HG02678 (cell line): ENCODE measurements at regions not wholly inside any gene's neighbourhood (a gene's known extent, or its start where the extent isn't known, plus 50 kb on each side); places are given as distances from the start of the nearest gene placed in this dataset.

Experiments used
- ATAC-seq: cut with Tn5 transposase; IDR thresholded peaks from one replicate; pipeline ENCODE4 v1.9.1; 2021; ENCODE audit warnings: mild to moderate bottlenecking, moderate library complexity; ENCODE audit not compliant: unreplicated experiment

- no peak for ATAC-seq
Measured at GRCh38 chr14:87816416-87816815, 176.6 kb downstream of the GALC start.

GRCh38 chr14:87815121-87815520 lies 177.9 kb downstream of the GALC start:
- ATAC-seq, result no peak

DNA sequence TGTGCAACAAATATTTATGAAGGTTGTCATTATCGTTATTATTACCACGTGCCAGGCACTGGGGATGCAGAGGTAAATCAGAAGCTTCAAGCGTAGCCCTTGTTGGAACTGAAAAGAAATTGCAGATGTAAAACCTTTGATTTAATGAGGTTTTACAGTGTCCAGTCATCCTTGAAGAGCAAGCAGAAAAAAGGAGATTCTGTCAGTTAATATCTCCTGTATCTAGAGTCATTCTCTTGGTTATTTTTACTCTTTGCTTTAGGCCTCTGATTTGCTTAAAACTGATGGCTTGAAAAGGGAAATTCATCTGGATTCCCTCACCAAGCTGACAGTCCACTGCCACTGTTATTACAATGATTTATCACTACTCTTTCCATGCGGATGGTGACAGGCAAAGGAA lies 179.3 kb downstream of the GALC start:
- no peak for ATAC-seq

- ATAC-seq, result no peak
Measured at GRCh38 chr14:87813211-87813610, 179.8 kb downstream of the GALC start.

DNA sequence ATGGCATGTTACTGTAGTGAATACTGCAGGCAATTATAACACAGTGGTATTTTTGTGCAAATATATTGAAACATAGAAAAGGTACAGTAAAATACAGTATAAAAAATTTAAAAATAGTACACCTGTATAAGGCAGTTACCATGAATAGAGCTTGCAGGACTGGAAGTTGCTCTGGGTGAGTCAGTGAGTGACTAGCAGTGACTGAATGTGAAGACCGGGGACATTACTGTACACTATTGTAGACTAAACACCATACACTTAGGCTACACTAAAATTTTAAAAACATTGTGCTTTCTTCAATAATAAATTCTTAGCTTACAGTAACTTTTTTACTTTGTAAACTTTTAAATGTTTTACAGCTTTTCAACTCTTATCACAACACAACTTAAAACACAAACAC lies 181.7 kb downstream of the GALC start:
- ATAC-seq, result no peak

DNA sequence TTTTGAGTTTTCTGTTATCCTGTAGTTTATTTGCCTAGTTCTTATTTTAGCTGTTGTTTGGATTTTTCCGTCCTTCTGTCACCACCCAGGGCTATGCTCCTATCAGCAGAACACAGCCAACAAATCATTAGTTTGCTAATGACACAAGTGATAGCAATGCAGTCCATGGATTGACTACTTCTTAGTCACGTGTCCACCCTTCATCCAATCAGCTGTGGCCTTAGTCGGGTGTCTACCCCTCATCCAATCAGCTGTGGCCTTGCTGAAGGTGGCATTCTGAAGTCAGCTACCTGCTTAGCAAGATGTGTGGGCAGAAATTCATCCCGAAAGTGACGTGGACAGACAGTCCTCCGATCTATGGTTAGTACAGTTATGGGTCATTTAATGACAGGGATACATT lies 182.3 kb downstream of the GALC start:
- no peak for ATAC-seq

DNA sequence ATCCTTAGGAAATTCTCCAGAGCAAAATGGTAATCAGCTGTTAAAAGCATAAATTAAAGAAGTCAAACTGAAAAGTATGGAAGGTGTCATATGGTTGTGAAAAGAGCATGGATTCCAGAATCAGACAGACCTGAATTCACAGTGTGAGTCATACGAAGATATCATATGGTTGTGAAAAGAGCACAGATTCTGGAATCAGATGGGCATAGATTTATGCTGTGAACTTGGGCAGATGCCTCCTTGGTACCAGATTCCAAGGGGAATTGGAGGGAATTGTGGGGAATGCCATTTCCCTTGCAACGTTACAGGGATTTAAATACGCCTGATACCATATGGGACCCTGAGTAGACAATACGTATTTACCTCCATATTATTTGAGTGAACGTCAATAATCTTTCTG lies 183.7 kb downstream of the GALC start:
- ATAC-seq, result no peak

GRCh38 chr14:87805315-87805723 lies 187.7 kb downstream of the GALC start:
- ATAC-seq, result peak; percentile 61

GRCh38 chr14:87800216-87800615 lies 192.8 kb downstream of the GALC start:
- ATAC-seq, result no peak

DNA sequence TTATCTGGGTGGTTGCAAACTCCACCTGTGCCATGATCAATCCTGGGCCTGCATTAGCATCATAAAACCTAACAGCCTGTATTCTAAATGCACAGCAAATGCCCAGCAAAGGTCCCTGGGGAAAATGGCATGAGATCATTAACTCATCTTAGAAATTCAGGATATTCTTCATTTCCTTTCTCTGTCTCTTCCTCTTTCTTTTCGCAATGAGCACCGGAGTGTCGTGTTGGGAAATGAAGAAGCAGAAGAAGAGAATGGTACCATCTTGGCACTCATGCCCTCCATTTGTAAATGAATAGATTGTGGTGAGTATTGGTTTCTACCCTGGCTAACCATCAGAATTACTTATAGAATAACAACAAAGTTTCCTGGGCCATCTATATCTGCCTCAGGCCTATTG lies 193.6 kb downstream of the GALC start:
- ATAC-seq, result no peak

- ATAC-seq, result no peak
Measured at GRCh38 chr14:87797001-87797400, 196.0 kb downstream of the GALC start.

GRCh38 chr14:87794561-87794960 lies 198.4 kb downstream of the GALC start:
- ATAC-seq, result no peak

- ATAC-seq, result peak; percentile 75
Measured at GRCh38 chr14:87785897-87786296, 207.1 kb downstream of the GALC start.

- no peak for ATAC-seq
Measured at GRCh38 chr14:87784386-87784785, 208.6 kb downstream of the GALC start.

DNA sequence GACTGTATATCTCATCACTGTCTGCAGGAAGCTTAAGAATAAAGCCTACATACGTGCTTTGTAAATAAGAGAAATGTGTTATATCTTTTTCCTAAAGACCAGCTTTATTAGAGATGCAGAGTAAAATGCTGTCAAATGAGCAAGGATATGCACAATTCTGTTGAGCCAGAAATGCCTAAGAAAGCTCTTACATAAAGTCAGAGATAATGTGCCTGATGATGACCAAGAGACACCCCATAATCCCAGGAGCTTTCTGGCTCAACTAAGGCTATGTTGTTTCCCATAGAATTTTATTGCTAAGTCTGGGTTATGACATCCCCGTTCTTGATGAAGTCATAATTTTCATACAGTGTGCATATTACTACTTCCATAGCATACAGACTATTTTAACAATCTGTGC lies 209.9 kb downstream of the GALC start:
- ATAC-seq, result no peak

DNA sequence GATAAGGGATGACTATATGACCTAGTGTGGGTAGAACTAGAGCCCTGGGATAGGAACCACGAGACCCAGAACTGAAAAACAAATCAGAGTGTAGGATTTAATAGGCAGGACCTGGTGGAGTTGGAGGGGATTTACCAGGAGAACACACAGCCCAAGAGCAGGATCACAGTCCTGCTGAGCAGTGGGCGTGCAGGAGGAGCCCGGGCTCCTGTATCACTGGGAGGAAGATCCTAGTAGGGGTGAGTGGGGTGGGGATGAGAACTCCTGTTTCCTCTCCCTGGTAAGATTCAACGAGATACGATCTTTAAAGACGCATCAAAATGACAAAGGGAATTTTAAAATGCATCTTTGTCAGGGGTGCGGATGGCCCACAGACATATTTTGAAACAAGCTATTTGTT lies 220.1 kb downstream of the GALC start:
- ATAC-seq, result no peak

DNA sequence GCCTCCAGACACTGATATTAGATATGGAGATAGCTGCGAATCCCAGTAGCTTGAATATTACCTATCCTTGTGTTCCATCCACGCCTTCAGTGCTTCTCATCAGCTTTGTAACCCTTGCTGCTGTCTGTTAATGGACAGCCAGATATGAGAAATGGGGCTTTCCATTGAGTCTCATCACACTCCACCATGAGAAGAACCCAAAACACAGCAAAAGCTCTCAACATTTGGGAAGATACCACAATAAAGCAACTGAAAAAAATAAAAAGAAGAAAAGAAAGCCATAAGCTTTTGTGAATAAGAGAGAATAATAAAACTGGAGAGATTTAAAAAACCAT lies 225.4 kb downstream of the GALC start:
- peak; percentile 92 for ATAC-seq

DNA sequence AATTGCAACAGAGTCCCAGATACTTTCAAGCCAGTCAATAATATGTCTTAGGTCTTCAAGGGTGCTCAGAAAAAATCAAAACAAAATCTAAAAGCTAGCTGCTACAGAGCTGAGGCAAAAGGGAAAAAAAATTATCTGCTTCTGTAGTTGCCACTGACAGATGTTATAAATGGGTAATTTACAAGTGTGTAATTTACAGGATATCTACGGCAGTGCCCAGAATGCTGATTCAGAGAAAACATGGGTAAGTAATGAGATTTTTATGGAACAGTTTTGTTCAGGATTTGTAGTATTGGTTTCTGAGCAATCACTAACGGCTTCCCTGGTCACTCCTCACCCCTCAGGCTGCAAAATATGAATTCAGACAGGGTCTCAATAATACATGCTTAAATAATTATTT lies 234.1 kb downstream of the GALC start:
- no peak for ATAC-seq

DNA sequence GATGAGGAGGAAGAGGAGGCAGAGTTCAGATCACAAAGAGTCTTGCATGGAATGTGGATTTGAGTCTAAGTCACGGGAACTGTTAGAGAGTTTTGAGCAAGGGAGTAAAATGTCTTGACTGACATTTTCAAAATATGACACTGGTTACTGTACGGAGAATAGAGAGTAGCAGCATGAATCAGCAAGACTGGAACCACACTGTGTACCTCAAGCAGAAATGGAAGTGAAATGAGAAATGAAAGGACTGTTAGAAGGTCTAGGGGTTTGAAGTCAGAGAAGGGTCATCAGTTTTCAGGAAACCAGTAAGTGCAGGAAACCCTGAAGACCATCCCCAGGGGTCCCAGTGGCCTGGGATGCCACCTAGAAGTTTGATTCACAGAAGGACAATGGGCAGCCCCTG lies 236.3 kb downstream of the GALC start:
- ATAC-seq, result peak; percentile 72

GRCh38 chr14:87754520-87755223 lies 238.3 kb downstream of the GALC start:
- no peak for ATAC-seq

GRCh38 chr14:87748558-87748957 lies 244.4 kb downstream of the GALC start:
- no peak for ATAC-seq

GRCh38 chr14:87745507-87746118 lies 247.4 kb downstream of the GALC start:
- ATAC-seq, result peak; percentile 81
